ENCODE measurements at regions not wholly inside any gene's neighbourhood (a gene's known extent, or its start where the extent isn't known, plus 50 kb on each side); places are given as distances from the start of the nearest gene placed in this dataset.

- no peak overlapping the region for H3K27ac ChIP-seq
- no peak for TF ChIP-seq CTCF (conservative IDR thresholded peaks at IDR 0.05)
These were observed 1011.3 kb downstream of the AACS start for GRCh38 chr12:126076515-126076914.

- no peak for TF ChIP-seq CTCF (conservative IDR thresholded peaks at IDR 0.05)
- no peak overlapping the region for H3K27ac ChIP-seq
These were observed 1018.7 kb downstream of the AACS start for GRCh38 chr12:126083926-126084325.

GRCh38 chr12:126084480-126084879, 1019.2 kb downstream of the AACS start:
- TF ChIP-seq CTCF (conservative IDR thresholded peaks at IDR 0.05) = no peak
- no peak overlapping the region for H3K27ac ChIP-seq

- no peak overlapping the region for H3K27ac ChIP-seq
- TF ChIP-seq CTCF (conservative IDR thresholded peaks at IDR 0.05) = no peak
These were observed 1021.0 kb downstream of the AACS start for GRCh38 chr12:126086242-126086641.

GRCh38 chr12:126087692-126088091, 1022.5 kb downstream of the AACS start:
- no peak for TF ChIP-seq CTCF (conservative IDR thresholded peaks at IDR 0.05)
- no peak overlapping the region for H3K27ac ChIP-seq

GRCh38 chr12:126093908-126094307, 1028.7 kb downstream of the AACS start:
- no peak overlapping the region for H3K27ac ChIP-seq
- TF ChIP-seq CTCF (conservative IDR thresholded peaks at IDR 0.05) = no peak

GRCh38 chr12:126095748-126096510, 1030.7 kb downstream of the AACS start:
- no peak for TF ChIP-seq CTCF (conservative IDR thresholded peaks at IDR 0.05)
- H3K27ac ChIP-seq = no peak overlapping the region

Data from VCaP (cell line).